HG02623 (cell line): ENCODE measurements at regions not wholly inside any gene's neighbourhood (a gene's known extent, or its start where the extent isn't known, plus 50 kb on each side); places are given as distances from the start of the nearest gene placed in this dataset.
"Not testable (repeated sequence)": the region's sequence is repeated elsewhere in the genome, so short reads cannot be mapped to it uniquely, and the experiment has no call there.

Experiments
- ATAC-seq: cut with Tn5 transposase; IDR thresholded peaks from one replicate; pipeline ENCODE4 v1.9.1; 2021; ENCODE audit warnings: moderate library complexity; ENCODE audit not compliant: unreplicated experiment

DNA sequence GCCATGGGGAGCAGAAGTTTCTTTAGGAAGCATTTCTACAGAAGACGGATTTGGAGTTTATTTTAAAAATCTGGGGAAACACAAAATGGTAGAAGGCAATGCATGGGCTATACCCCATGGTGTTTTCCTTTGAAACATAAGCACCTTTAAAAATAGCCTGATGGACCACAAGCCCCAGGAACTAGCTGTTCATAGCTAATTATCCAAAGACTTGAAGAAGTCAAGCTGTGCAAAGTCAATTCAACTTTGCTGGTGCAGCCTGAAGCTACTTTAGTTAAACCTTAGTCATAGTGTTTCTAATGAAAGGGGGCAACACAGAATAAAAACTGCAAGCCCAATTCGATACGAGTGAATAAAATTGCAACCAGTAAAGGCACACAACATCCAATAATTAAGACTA, 732.5 kb downstream of the GALC start:
- ATAC-seq, result no peak

DNA sequence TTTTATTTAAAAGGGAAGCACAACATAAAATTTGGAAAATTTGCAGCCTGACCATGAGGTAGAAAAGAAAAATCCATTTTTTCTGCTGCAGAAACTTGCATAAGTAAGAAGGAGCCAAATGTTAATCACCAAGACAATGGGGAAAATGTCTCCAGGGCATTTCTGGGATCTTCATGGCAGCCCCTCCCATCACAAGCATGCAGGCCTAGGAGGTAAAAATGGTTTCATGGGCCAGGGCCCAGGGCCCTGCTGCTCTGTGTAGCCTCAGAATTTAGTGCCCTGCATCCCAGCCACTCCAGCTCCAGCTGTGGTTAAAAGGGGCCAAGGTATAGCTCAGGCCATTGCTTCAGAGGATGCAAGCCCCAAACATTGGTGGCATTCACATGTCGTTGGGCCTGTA, 735.6 kb downstream of the GALC start:
- no peak for ATAC-seq

DNA sequence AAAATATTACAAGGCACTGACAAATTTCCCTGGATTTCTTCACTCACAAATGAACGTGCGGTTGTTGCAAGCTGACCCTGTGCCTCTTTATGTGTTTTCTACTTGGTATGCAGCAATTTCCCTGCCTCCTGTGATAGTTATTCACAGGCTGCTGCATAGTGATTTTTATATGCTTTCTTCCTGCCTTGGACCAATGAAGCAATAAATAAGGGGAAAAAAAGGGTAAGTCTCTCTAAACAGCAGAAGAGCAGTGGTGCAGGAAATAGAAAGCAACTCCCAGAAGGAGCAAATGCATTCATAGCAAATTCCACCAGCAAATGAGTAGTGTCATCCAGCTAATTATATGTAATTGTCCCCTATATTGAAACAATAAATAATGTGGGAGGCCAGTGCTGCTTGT, 737.9 kb downstream of the GALC start:
- no peak for ATAC-seq

DNA sequence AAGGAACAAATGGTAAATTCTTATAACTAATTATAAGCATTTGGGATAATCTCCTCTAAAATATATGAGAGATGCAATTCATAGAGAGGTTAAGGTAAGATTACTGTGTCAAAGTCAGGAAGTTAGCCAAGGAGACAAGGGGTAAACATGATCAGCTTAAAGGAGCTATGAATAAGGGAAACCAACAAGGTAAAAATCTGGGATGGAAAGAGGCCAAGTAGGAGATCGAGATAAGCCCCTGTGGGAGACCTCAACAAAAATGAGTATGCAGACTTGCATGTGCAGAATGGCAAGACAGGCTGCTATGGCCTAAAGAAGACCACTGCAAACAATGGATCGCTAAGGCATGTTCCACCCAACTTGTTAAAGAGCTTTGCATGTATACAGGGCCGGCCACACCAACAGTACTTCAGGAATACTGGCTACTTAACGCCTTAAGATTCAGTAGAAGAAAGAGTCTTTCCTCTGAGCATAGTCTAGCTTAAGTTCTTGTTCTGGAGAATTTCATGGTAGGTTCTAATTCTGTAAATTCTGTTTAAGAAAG, 738.6 kb downstream of the GALC start:
- no peak for ATAC-seq

DNA sequence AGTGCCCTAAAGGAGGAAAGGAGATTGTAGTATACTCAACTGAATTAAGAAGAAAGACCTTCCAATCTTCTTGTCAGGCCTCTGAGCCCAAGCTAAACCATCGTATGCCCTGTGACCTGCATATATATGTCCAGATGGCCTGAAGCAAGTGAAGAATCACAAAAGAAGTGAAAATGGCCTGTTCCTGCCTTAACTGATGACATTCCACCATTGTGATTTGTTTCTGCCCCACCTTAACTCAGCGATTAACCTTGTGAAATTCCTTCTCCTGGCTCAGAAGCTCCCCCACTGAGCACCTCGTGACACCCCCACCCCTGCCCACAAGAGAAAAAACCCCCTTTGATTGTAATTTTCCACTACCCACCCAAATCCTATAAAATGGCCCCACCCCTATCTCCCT, 739.2 kb downstream of the GALC start:
- ATAC-seq, result not testable (repeated sequence)

DNA sequence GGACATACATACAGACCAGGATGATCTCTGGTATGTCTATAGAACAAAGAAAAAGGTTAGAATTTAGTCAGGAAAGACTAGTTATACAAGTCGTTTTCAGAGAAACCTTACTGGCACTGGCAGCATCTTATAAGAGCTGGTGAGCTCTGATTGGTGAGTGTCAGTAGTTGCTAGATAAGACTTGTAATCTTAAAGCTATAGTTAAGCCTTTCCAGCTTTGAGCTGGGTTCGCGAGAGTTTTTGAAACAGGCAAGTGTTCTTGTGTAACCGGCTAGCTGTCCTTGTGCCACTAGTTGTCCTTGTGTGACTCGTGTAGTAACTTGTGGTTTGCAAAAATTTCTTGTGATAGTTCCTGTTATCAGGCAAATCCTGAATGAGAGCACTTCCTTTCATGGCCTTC, 740.9 kb downstream of the GALC start:
- ATAC-seq, result no peak

DNA sequence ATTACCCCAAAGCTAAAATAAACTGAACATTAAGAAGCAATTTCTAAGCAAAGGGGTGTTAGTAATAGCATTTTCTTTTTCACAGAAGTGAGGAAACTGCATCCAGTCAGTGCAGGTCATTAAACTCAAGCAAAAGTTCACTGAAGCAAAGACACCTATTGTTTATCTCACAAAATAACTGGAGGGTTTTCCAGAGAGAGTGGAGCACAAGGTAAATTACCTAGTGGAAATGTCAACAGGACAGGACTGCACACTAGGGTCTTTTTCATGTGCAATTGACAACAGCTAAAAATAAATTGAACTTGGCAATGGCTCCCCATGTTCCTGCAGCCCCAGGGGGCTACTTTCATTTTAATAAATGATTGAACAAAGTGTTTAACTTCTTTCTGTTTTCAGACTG, 742.0 kb downstream of the GALC start:
- no peak for ATAC-seq

DNA sequence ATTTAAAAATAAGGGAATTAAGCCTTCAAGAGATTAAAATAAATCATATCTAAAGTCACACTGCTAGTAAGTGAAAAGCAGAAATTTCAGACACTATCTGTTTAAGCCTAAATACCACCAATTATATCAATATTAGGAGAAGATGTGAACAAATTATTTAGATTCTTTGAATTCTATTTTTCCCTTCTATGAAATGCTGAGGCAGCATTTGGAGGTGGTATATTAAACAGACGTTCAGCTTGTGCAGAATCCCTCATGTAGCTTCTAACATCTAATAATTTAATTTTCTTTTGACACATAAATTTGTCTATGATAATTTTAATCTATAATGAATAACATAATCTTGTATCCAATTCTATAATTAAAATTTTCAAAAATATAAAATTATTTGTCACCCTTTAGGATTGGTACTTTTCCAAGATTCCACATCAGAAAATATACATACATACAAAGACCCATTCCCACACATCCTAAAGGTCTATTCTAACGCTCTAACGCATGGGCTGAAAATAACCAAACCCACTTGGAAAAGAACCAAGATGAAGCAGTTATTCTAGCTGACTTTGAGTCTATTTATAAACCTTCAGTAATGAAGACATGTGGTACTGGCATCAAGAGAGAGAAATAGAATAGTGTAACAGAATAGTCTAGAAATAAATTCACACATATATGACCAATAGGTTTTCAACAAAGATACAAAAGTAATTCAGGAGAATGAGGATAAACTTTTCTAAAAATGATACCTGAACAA, 751.8 kb downstream of the GALC start:
- ATAC-seq, result no peak

DNA sequence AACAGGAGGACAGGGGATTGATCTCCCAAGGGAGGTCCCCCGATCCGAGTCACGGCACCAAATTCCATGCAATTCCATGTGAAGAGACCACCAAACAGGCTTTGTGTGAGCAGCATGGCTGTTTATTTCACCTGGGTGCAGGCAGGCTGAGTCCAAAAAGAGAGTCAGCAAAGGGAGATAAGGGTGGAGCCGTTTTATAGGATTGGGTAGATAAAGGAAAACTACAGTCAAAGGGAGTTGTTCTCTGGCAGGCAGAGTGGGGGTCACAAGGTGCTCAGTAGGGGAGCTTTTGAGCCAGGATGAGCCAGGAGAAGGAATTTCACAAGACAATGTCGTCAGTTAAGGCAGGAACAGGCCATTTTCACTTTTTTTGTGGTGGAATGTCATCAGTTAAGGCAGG, 752.7 kb downstream of the GALC start:
- ATAC-seq, result not testable (repeated sequence)

DNA sequence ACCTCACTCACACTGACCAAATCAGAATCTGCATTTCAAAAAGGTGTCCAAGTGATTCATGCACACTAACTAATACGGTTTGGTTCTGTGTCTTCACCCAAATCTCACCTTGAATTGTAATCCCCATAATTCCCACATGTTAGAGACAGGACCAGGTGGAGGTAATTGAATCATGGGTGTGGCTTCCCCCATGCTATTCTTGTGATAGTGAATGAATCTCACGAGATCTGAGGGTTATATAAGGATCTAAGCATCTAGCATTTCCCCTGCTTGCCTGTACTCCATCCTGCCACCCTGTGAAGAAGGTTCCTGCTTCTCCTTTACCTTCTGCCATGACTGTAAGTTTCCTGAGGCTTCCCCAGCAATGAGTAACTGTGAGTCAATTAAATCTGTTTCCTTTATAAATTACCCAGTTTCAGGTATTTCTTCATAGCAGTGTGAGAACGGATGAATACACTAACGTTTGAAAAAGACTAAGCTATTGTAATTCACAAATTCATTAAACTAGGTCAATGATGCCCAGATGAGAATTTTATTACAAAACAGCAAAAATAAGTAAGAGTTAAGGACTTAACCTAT, 759.1 kb downstream of the GALC start:
- no peak for ATAC-seq

DNA sequence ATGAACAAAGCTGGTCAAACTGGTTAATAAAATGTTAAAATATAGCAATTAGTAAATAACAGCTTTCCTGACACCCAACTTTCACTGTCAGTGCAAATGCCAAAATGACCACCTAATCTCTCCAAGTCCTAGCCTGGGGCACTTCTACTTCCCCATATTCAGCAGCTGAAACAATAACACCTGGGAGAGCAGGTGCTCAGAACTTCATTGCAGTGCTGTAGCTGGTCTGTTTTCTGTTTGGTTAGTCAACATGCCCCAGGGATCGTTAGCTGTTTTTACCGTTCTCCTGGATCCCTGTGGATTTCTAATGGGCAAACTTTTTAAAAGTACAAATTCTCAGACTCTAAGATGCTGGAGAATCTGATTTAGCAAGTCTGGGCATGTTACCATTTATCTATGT, 759.7 kb downstream of the GALC start:
- no peak for ATAC-seq

DNA sequence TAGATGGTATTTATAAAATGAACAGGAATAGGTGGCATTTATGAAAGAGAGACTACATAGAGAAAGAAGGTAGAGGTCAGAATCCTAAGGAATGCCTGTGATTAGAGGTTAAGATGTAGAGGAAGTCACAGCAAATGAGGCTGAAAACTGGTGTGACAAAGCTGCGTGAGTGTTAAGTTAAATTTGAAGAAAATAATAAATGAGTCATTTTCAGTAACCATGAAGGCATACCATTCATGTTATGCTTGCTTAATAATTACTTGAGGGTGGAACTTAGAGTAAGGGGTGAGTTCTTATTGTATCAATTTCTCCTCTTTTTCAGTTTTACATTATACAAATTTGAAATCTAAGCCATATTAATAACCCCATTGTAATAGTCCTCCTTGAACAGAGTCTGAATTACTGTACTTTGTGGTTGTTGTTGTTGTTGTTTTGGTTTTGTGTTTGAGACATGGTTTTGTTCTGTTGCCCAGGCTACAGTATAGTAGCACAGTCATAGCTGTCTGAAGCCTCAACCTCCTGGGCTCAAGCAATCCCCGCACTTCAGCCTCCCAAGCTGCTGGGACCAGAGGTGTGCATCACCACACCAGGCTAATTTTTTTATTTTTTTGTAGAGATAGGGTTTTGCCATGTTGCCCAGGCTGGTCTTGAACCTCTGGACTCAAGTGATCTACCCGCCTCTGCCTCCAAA, 761.5 kb downstream of the GALC start:
- ATAC-seq, result no peak

DNA sequence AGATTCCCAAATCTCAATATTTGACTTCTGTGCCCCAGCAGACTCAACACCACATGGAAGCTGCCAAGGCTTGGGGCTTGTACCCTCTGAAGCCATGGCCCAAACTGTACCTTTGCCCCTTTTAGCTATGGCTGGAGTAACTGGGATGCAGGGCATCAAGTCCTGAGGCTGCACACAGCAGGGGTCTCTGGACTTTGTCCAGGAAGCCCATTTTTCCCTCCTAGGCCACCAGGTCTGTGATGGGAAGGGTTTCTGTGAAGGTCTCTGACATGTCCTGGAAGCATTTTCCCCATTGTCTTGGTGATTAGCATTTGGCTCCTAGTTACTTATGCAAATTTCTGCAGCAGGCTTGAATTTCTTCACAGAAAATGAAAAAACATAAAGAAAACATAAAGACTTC, 762.3 kb downstream of the GALC start:
- ATAC-seq, result no peak

DNA sequence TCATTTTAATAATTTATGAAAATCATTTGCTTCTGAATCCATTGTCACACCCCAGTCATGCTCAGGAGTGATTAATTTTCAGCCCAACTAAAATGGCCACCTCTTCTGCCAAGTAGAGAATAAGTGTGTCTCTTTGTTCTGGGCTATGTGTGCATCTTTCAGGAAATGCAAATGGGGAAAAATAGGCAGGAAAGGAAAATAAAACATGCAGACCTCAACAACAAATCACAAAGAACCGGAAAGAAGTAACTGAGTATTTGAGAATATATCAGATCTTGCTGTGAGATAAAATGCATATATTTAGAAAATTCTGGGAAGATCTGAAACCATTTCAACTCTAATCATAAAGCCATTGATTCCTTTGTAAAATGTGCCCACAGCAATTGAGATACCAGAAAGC, 763.9 kb downstream of the GALC start:
- ATAC-seq, result no peak

DNA sequence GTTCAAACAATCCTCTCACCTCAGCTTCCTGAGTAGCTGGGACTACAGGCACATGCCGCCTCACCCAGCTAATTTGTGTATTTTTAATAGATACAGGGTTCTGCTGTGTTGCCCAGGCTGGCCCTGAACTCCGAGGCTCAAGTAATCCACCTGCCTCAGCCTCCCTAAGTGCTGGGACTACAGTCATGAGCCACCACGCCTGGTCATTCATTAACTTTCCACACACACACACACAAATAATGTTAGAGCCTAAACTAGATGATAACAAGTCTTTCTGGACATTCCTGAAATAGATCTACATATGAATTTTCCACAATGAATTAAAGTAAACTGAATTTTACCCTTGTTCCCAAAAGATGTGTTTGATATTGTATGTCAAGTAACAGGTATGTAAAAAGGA, 776.0 kb downstream of the GALC start:
- no peak for ATAC-seq

DNA sequence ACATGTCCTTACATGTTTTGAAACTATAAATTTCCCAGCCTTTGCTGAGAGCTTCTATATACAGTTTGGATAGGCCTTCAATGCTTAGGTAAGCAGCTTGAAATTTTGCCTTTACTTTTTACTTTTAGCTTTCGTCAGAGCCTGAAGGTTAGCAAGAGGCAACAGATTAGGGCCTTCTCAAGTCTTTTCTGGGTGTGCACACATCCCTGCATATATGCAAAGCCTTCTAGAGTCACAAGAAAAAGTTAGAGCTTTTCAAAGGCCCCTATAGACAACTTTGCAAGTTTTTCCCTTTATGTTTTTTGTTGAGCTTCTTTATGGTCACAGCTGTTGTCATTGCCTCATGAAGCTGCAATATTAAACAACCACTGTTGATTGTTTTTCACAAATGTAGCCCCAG, 778.4 kb downstream of the GALC start:
- ATAC-seq, result no peak

DNA sequence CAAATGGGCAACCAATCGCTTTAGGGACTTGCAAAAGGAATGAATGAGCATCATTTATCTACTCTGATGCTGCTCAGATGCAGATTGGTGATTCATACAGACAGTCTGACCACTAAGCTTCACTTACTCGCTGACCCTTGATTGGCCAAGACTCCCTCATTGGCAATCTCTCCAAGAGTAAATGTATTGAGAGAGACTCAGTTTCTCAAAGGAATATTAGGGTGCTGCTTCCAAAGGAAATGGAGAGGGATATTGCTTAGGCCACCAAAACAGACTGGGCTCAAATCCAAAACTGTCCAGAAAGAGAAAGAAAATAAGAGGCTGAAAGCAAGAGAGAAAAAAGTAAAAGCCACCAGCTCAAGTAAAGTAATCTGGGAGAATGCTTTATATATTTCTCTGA, 785.2 kb downstream of the GALC start:
- ATAC-seq, result no peak

DNA sequence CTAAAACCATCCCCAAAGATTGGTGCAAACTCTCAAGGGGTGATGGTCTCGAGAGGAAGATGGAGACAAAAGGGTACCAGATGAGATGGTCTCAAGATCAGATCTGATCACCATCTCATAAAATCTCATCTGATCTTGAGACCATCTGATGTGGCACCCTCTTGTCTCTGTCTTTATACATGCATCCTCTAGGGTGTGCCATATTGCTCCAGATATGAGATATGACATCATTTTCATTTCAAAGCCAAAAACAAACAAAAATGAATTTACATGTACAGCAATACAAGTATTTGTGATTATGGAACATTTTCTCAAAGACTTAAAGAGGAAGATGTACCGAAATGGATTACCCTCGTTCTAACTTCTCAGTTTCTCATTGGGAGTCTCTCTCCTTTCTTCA, 787.2 kb downstream of the GALC start:
- ATAC-seq, result no peak

DNA sequence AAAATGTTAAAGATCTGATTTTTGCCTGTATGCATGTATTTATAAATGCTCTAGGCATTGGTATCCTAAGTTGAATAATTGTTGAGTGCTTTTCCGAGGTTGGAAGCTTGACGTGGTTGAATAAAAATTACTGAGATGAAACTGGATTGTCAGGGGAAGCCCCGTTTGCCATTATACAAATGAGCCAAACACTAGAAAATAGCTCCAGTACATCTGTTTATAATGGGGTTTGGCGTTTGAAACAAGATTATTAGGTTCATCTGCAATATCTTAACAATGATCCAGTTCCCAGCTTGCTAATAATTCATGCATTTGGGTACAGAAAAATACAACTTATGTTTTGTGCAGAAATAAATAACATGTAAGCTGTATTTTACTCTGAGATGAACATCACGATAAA, 789.6 kb downstream of the GALC start:
- no peak for ATAC-seq

DNA sequence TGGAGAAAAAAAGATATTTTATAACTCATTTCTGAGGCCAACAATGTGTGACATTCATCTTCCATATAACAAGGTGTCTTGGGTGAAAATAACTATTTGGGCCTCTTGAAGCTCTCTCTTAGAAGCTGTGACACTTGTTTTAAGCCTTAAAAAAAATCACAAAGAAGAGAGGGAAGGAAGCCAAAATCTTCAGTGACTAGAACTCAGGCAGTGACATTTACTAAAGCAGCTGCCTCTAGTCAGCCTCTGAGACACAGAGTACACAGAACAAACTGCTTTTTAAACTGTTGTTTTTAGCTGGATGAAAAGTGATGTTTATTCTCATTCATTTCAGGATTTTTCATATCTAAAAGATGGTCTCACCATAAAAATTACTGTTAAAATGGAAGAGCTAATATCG, 793.6 kb downstream of the GALC start:
- no peak for ATAC-seq

DNA sequence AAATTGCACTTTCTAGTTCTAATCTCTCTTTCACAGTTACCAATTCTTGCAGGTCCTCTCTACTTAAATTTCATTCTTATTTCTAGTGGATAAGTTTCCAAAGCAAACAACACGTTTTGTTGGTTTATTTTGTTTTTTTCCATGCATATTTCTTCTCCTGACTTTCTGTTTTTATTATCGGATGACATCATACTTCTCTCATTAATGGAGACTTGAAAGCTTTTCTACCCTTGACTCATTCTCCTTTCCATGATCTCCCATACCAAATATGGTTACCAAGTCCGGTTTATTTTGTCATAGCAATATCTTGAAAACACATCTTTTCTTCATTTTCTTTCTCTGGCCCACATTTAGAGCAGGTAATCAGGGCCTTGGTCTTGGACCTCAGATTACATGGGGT, 796.5 kb downstream of the GALC start:
- no peak for ATAC-seq

DNA sequence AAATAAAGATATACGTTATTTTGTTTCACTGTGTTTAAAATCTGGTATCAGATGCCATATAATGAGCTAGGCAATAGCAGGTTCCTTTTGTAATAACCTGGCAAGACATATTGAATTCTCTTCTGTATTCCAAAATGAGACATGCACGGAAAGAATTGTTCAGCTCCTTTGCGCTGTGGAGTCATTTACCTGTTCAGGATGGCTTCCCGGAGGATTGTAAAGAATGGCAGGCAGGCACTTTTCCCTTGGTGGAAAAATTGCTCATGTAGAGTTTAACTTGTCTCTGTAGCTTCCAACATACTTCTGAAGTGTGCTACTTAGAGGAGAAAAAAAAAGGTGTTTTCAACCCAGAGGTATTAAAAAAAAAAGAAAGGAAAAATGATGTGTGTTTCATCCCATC, 805.2 kb downstream of the GALC start:
- ATAC-seq, result no peak
